GM12874 (cell line): ENCODE measurements at regions not wholly inside any gene's neighbourhood (a gene's known extent, or its start where the extent isn't known, plus 50 kb on each side); places are given as distances from the start of the nearest gene placed in this dataset.

Source experiments
- CTCF ChIP-seq: IDR thresholded peaks from 2 replicates; pipeline ENCODE4 v1.5.1; 2011; ENCODE audit warnings: low read depth, mild to moderate bottlenecking, control low read depth, low read length, moderate library complexity; ENCODE audit not compliant: insufficient read depth

DNA sequence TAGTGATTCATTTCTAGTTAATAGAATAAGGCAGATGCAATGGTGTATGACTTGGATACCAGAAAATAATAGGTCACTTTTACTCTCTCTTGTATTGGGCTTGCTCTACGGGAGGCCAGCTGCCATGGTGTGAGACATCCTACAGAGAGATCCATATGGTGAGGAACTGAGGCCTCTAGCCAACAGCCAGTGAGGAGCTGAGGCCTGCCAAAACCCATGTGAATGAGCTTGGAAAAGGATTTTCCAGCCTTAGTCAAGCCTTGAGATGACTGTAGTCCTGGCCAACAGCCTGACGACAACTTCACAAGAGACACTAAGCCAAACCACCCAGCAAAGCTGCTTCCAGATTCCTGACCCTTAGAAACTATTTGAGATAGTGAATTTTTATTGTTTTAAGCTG lies 1300.2 kb downstream of the RAPGEF2 start:
- no peak for TF ChIP-seq CTCF

- TF ChIP-seq CTCF: no peak
Measured at GRCh38 chr4:160406263-160406825, 1303.5 kb downstream of the RAPGEF2 start.

DNA sequence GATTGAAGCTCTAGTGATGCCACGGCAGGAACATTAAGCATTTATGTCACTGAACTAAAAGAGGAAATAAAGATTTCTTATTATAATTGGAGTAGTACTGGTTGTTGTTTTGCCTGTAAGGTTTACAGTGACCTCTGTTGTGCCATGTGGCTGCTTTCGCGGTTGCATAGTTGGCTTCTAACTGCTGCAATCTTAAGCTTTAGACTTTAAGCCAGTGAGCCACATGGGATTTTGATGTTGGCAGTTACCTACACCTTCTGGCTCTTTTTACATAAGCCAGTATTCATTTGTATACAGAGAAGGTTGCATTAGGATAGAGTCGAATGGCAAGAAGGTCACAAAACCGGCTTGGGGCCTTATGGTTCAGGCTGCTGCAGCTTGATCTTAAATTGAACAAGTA lies 1311.6 kb downstream of the RAPGEF2 start:
- TF ChIP-seq CTCF: no peak

GRCh38 chr4:160423879-160424451 lies 1321.1 kb downstream of the RAPGEF2 start:
- no peak for TF ChIP-seq CTCF

- TF ChIP-seq CTCF: no peak
Measured at GRCh38 chr4:160426233-160426632, 1323.4 kb downstream of the RAPGEF2 start.

GRCh38 chr4:160450876-160451275 lies 1348.0 kb downstream of the RAPGEF2 start:
- TF ChIP-seq CTCF: no peak

DNA sequence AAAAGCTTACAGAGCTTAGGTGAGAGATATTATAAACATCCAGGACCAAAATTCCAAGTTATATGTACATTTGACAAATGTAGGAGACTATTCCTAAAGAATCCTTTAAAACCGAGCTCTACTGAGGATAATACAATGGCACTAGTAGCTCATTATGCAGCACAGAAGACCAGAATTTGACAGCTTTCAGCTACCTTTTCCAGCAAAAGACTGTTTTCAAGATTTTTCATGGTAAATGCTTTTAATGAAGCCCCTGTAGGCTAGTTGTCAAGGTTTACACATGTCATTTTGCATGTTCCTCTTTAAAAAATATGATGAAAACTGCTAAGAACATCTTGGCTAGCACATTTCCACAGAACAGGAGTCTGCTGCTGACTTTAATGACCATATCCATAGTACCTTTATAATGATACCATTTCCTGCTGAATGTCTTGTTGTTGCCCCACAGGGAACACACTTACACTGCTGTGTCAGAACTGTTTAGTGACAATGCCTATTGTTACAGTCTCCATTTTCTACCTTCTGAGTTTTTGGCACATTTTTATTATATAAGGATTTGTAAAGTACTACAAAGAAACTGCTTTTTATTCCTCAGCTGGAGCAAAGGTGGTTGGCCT lies 1382.3 kb downstream of the RAPGEF2 start:
- TF ChIP-seq CTCF: no peak
